Heart right ventricle (tissue), 16 donors: ENCODE measurements at regions not wholly inside any gene's neighbourhood (a gene's known extent, or its start where the extent isn't known, plus 50 kb on each side); places are given as distances from the start of the nearest gene placed in this dataset.

ENCODE experiments used
- ATAC-seq, 8 donors: fragments of 200-7000 bp; cut with Tn5 transposase; one replicate each; pipeline ENCODE4 v1.9.1; 2020; ENCODE audit warnings: mild to moderate bottlenecking in 8 of 8, moderate library complexity in 8 of 8, moderate number of reproducible peaks in 1 of 8
- DNase-seq, 2 donors: peaks; one replicate each; pipeline ENCODE4 v3.0.0-alpha.2; 2020
- H3K27ac ChIP-seq, 10 donors: fragments of 200-600 bp; sonication (generic) in 2 of 10; one replicate each; pipeline versions ENCODE4 v1.5.0 to v1.8.0; 2020 to 2022; ENCODE audit warnings: mild to moderate bottlenecking in 3 of 10
- H3K27me3 ChIP-seq, 7 donors: fragments of 200-600 bp; one replicate each; pipeline ENCODE4 v1.8.0; 2021 to 2022; ENCODE audit warnings: mild to moderate bottlenecking in 2 of 7
- H3K36me3 ChIP-seq, 9 donors: fragments of 200-600 bp; sonication (generic) in 1 of 9; one replicate each; pipeline versions ENCODE4 v1.5.0 to v1.8.0; 2020 to 2022; ENCODE audit warnings: mild to moderate bottlenecking in 2 of 9
- H3K4me1 ChIP-seq, 9 donors: fragments of 200-600 bp; sonication (generic) in 1 of 9; one replicate each; pipeline versions ENCODE4 v1.5.0 to v1.8.0; 2020 to 2022; ENCODE audit warnings: mild to moderate bottlenecking in 4 of 9
- H3K4me3 ChIP-seq, 10 donors: fragments of 200-600 bp; sonication (generic) in 2 of 10; one replicate each; pipeline versions ENCODE4 v1.5.0 to v1.8.0; 2020 to 2022; ENCODE audit warnings: mild to moderate bottlenecking in 7 of 10, moderate library complexity in 2 of 10
- H3K9me3 ChIP-seq, 11 donors: fragments of 200-600 bp in 10 of 11; sonication (generic) in 2 of 11; one replicate each; pipeline versions ENCODE4 v1.5.0 to v1.8.0; 2013 to 2022; ENCODE audit warnings: mild to moderate bottlenecking in 2 of 11, control low read depth in 1 of 11, moderate library complexity in 1 of 11
- WGBS, 2 donors: extraction: QIAGEN DNeasy Blood & Tissue Kit; methylation state at CpG; one replicate each; pipeline ENCODE4 v1.1.7; 2013; ENCODE audit warnings: inconsistent platforms in 1 of 2; 5-methylcytosine and 5-hydroxymethylcytosine counted together
- intact Hi-C, 10 donors: fragments of 100-400 bp; cut with DNase I; formaldehyde crosslinking; loops; one replicate each; pipeline versions ENCODE4 v1.11.1 to v1.14.2; 2022
- TF ChIP-seq, protein P1 (sequence below), 9 donors: fragments of 200-600 bp; sonication (generic) in 2 of 9; IDR thresholded peaks; one replicate each; pipeline versions ENCODE4 v1.5.0 to v1.8.0; 2021 to 2022; ENCODE audit warnings: antibody characterized with exemption in 9 of 9, mild to moderate bottlenecking in 5 of 9, moderate library complexity in 1 of 9
- donor health status: Arrhythmogenic right ventricular cardiomyopathy.
- donor health status: ischemic (EF 13 %, LVEDD 7.1; RV severe dilation, severe dysfunction).
- donor health status: healthy with polysubstance abuse.
- donor health status: DM: no; HTN: yes; CAD: no.
- donor health status: DM: no; HTN: no; CAD: no.
- donor health status: ischemic (EF 25% LVEDD 6.9; RV normal size, moderate dysfunction).
- donor health status: ischemic (EF 25% LVEDD 5.7; RV mildly dilated, moderate dysfunction).
- donor health status: healthy.
- donor health status: DM: yes; HTN: yes; CAD: no.
- donor health status: Ischemic cardiomyopathy.
- donor health status: ischemic (EF 35%, LVEDD 5.7; RV mildly dilated, moderate dysfunction).
- donor health status: nonischemic (EF 11% LVEDD 7.7; RV severe dilation, severe dysfunction).
- donor health status: DM: yes; HTN: yes; CAD: no.
- donor health status: PGD.
- donor health status: ischemic (EF 29% LVEDD 5.4; RV normal size, mild dysfunction).
- donor health status: nonischemic (EF 23%, LVEDD 6.1; RV moderate dilation, normal function).

DNA sequence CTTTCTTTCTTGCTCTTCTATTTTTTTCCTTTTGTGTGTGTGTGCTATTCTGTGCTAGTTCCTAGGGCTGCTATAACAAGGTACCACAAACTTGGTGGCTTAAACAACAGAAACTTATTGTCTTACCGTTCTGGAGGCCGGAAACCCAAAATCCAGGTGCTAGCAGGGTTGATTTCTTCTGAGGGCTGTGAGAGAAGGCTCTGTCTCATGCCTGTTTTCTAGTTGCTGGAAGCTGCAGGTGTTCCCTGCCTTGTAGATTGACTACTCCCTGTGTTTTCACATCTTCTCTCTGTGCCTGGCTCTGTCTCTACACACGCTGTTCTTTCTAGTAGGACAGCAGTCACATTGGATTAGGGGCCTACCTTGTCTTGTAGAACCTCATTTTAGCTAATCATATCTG is 150.9 kb upstream of the DSCAM start:
- Histone ChIP-seq H3K27ac (no peak overlapping the region), H3K9me3 (peaks cover 0 to 37% (median 19%) of the 10 kb centered on the region in 11 donors), H3K36me3 (no peaks in the 10 kb centered on the region), H3K27me3 (peaks cover 0 to 6% (median 0%) of the 10 kb centered on the region in 7 donors), H3K4me1 (no peaks in the 10 kb centered on the region), H3K4me3 (no peak overlapping the region)
- intact Hi-C loops, result no loop called here
- TF ChIP-seq, protein P1, sequence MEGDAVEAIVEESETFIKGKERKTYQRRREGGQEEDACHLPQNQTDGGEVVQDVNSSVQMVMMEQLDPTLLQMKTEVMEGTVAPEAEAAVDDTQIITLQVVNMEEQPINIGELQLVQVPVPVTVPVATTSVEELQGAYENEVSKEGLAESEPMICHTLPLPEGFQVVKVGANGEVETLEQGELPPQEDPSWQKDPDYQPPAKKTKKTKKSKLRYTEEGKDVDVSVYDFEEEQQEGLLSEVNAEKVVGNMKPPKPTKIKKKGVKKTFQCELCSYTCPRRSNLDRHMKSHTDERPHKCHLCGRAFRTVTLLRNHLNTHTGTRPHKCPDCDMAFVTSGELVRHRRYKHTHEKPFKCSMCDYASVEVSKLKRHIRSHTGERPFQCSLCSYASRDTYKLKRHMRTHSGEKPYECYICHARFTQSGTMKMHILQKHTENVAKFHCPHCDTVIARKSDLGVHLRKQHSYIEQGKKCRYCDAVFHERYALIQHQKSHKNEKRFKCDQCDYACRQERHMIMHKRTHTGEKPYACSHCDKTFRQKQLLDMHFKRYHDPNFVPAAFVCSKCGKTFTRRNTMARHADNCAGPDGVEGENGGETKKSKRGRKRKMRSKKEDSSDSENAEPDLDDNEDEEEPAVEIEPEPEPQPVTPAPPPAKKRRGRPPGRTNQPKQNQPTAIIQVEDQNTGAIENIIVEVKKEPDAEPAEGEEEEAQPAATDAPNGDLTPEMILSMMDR (IDR thresholded peaks at IDR 0.05), result no peak
- ATAC-seq (no peak), DNase-seq (no peak)
- WGBS, 2 donors, result 79 to 83% methylated on average over 3 of the region's 3 CpGs

- 97 to 100% methylated on average over 1 of the region's 1 CpG for WGBS, 2 donors
Measured at GRCh38 chr21:41000838-41001237, 153.9 kb upstream of the DSCAM start.

DNA sequence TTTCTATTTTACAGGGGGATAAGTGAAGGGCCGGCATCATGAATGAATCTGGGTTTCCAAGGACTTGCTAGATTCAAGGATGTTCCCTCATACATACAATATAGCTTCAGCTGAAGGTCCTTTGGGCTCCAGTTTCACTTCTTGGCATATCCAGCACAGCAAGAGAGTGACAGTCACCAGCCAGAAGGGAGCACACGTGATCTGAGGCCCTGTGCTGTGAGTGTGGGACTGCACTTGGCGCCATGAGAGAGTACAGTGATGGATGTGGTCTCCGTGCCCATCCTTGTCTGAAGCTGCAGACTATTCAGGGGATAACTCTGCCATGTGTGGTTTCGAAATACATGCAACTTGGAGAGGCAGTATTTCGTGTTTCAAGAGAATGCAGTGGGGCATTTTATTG is 159.7 kb upstream of the DSCAM start:
- no peaks in the 10 kb centered on the region for H3K36me3 ChIP-seq
- peaks cover 0 to 7% (median 0%) of the 10 kb centered on the region in 11 donors for H3K9me3 ChIP-seq
- peaks cover 0 to 3% (median 0%) of the 10 kb centered on the region in 9 donors for H3K4me1 ChIP-seq
- TF ChIP-seq, protein P1 (IDR thresholded peaks at IDR 0.05), result no peak
- intact Hi-C loops, result no loop called here
- no peak for DNase-seq
- peaks cover 0 to 28% (median 12%) of the 10 kb centered on the region in 7 donors for H3K27me3 ChIP-seq
- no peak overlapping the region for H3K27ac ChIP-seq
- ATAC-seq, result no peak
- no peak overlapping the region for H3K4me3 ChIP-seq
- 90 to 91% methylated on average over 6 of the region's 6 CpGs for WGBS, 2 donors

More at GRCh38 chr21:41000838-41001237, 153.9 kb upstream of the DSCAM start:
- Histone ChIP-seq H3K9me3 (peaks cover 0 to 37% (median 19%) of the 10 kb centered on the region in 11 donors), H3K4me1 (no peaks in the 10 kb centered on the region), H3K4me3 (no peak overlapping the region), H3K27ac (no peak overlapping the region), H3K27me3 (peaks cover 0 to 13% (median 0%) of the 10 kb centered on the region in 7 donors), H3K36me3 (no peaks in the 10 kb centered on the region)
- TF ChIP-seq, protein P1 (IDR thresholded peaks at IDR 0.05), result no peak
- no peak for DNase-seq
- ATAC-seq, result no peak
- intact Hi-C loops, result no loop called here

DNA sequence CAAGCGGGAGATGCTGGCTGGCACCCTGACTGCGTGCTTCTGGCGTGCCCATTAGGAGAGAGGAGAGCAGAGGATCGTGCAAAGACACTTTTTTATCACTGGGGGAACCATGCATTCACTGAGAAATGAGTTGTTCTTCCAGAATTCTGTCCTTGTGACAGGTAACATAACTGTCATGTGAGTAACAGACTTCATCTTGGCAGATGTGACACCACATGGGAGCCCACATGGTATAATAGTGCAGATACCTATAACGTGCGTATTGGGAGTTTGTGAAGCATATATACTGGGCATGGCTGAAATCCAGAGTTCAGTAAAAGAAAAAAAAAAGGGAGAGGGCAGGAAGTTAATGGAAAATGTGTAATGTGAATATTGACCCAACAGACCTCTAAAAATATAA is 159.6 kb upstream of the BACE2 start:
- Histone ChIP-seq H3K27me3 (peaks cover 0 to 24% (median 12%) of the 10 kb centered on the region in 7 donors), H3K9me3 (no peaks in the 10 kb centered on the region), H3K4me1 (peaks cover 0 to 6% (median 0%) of the 10 kb centered on the region in 9 donors), H3K36me3 (no peaks in the 10 kb centered on the region), H3K4me3 (no peak overlapping the region), H3K27ac (no peak overlapping the region)
- intact Hi-C loops, result no loop called here
- WGBS, 2 donors, result 79 to 90% methylated on average over 6 of the region's 6 CpGs
- DNase-seq (no peak), ATAC-seq (no peak)
- TF ChIP-seq, protein P1 (IDR thresholded peaks at IDR 0.05), result no peak
